Esophagus muscularis mucosa (tissue), 4 donors: ENCODE measurements at regions not wholly inside any gene's neighbourhood (a gene's known extent, or its start where the extent isn't known, plus 50 kb on each side); places are given as distances from the start of the nearest gene placed in this dataset.

ENCODE experiments used
- EP300 ChIP-seq: sonication (generic); formaldehyde crosslinking; IDR thresholded peaks from one replicate; pipeline ENCODE4 v1.6.1; 2017; ENCODE audit warnings: antibody characterized with exemption
- POLR2A ChIP-seq: fragments of 450-650 bp; IDR thresholded peaks from one replicate; pipeline ENCODE4 v1.6.1; 2017; ENCODE audit warnings: antibody characterized with exemption, moderate library complexity, mild to moderate bottlenecking, low read depth
- POLR2AphosphoS5 ChIP-seq, 2 donors: sonication (generic); formaldehyde crosslinking; IDR thresholded peaks; one replicate each; pipeline ENCODE4 v1.6.1; 2017; ENCODE audit warnings: antibody characterized with exemption in 2 of 2
- TF ChIP-seq, protein P1 (sequence below), 3 experiments: fragments of 200-600 bp in 2 of 3; fragments of 450-650 bp in 1 of 3; sonication (generic) in 2 of 3; IDR thresholded peaks; one replicate each; pipeline ENCODE4 v1.5.1; 2017 to 2019; ENCODE audit warnings: antibody characterized with exemption in 3 of 3, mild to moderate bottlenecking in 2 of 3, moderate library complexity in 1 of 3

DNA sequence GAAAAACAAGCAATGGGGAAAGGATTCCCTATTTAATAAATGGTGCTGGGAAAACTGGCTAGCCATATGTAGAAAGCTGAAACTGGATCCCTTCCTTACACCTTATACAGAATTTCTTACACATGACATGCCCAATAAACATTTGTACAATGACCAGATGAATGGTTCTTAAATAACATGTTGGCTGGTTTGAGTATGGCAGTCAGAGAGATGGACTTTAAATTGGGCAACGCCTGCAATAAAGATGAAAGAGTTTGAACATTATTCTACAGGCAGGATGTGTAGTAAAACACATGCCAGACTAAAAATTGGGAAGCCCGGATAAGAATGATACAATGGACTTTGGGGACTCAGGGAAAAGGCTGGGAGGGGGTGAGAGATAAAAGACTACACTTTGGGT is 360.6 kb upstream of the KITLG start:
- TF ChIP-seq, protein P1, sequence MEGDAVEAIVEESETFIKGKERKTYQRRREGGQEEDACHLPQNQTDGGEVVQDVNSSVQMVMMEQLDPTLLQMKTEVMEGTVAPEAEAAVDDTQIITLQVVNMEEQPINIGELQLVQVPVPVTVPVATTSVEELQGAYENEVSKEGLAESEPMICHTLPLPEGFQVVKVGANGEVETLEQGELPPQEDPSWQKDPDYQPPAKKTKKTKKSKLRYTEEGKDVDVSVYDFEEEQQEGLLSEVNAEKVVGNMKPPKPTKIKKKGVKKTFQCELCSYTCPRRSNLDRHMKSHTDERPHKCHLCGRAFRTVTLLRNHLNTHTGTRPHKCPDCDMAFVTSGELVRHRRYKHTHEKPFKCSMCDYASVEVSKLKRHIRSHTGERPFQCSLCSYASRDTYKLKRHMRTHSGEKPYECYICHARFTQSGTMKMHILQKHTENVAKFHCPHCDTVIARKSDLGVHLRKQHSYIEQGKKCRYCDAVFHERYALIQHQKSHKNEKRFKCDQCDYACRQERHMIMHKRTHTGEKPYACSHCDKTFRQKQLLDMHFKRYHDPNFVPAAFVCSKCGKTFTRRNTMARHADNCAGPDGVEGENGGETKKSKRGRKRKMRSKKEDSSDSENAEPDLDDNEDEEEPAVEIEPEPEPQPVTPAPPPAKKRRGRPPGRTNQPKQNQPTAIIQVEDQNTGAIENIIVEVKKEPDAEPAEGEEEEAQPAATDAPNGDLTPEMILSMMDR (IDR thresholded peaks at IDR 0.05): no peak
- no peak for TF ChIP-seq POLR2A
- no peak for TF ChIP-seq POLR2AphosphoS5 (IDR thresholded peaks at IDR 0.05)
- TF ChIP-seq EP300: no peak
